ENCODE measurements at regions not wholly inside any gene's neighbourhood (a gene's known extent, or its start where the extent isn't known, plus 50 kb on each side); places are given as distances from the start of the nearest gene placed in this dataset.

- 52% methylated on average over 10 of the region's 10 CpGs for WGBS, 2 donors
- Histone ChIP-seq H3K4me1 (peaks cover 59% of the 10 kb centered on the region), H3K36me3 (replicated peaks in 1 of 2; ENCODE audit: insufficient read depth in 1 of 2, low read depth in 2 of 2) (no peaks in the 10 kb centered on the region), H3K27me3 (no peaks in the 10 kb centered on the region), H3K27ac (peak overlapping the region; percentile 37 to 81 (median 80)), H3K9me3 (no peaks in the 10 kb centered on the region), H3K4me3 (no peak overlapping the region)
- intact Hi-C loops (cut with DNase I), result no loop called here
- TF ChIP-seq CTCF (IDR thresholded peaks at IDR 0.05) (no peak), POLR2A (IDR thresholded peaks at IDR 0.05) (no peak)
- DNase-seq, result no peak
- no peak for ATAC-seq
Measured at GRCh38 chr12:4026020-4026358, 152.8 kb upstream of the PARP11 start.

GRCh38 chr12:4025181-4026019 is 152.2 kb upstream of the PARP11 start:
- TF ChIP-seq POLR2A (IDR thresholded peaks at IDR 0.05), result peak in 1 of 3 donors; percentile 31
- TF ChIP-seq CTCF (IDR thresholded peaks at IDR 0.05), result no peak
- WGBS, 2 donors, result 33 to 47% methylated on average over 20 of the region's 20 CpGs
- Histone ChIP-seq H3K9me3 (no peaks in the 10 kb centered on the region), H3K4me3 (no peak overlapping the region), H3K27ac (peak overlapping the region; percentile 42 to 81 (median 80)), H3K4me1 (peaks cover 53% of the 10 kb centered on the region), H3K27me3 (no peaks in the 10 kb centered on the region), H3K36me3 (replicated peaks in 1 of 2; ENCODE audit: insufficient read depth in 1 of 2, low read depth in 2 of 2) (no peaks in the 10 kb centered on the region)
- ATAC-seq (peak; percentile 93), DNase-seq (peak; percentile 80 to 88 (median 87))
- intact Hi-C loops (cut with DNase I), result no loop called here

- peak in 3 of 4 donors; percentile 46 to 66 (median 52) for DNase-seq
- no peak for TF ChIP-seq POLR2A (IDR thresholded peaks at IDR 0.05)
- TF ChIP-seq CTCF (IDR thresholded peaks at IDR 0.05), result no peak
- 36 to 48% methylated on average over 7 of the region's 7 CpGs for WGBS, 2 donors
Measured at GRCh38 chr12:4024701-4025100, 151.5 kb upstream of the PARP11 start.

GRCh38 chr12:4015225-4016091 is 142.3 kb upstream of the PARP11 start:
- peak; percentile 94 to 97 (median 96) for DNase-seq
- TF ChIP-seq CTCF (IDR thresholded peaks at IDR 0.05), result no peak
- peak in 2 of 3 donors; percentile 41 to 56 for TF ChIP-seq POLR2A (IDR thresholded peaks at IDR 0.05)
- Histone ChIP-seq H3K9me3 (no peaks in the 10 kb centered on the region), H3K27ac (peak overlapping the region; percentile 82 to 86 (median 84)), H3K27me3 (no peaks in the 10 kb centered on the region), H3K36me3 (replicated peaks in 1 of 2; ENCODE audit: insufficient read depth in 1 of 2, low read depth in 2 of 2) (no peaks in the 10 kb centered on the region), H3K4me3 (no peak overlapping the region), H3K4me1 (peaks cover 79% of the 10 kb centered on the region)
- ATAC-seq, result peak; percentile 90
- intact Hi-C loops (cut with DNase I), result no loop called here
- 16 to 28% methylated on average over 9 to 11 of the region's 12 CpGs for WGBS, 2 donors

More at GRCh38 chr12:4024701-4025100, 151.5 kb upstream of the PARP11 start:
- Histone ChIP-seq H3K27me3 (no peaks in the 10 kb centered on the region), H3K4me3 (no peak overlapping the region), H3K4me1 (peaks cover 49% of the 10 kb centered on the region), H3K9me3 (no peaks in the 10 kb centered on the region), H3K36me3 (replicated peaks in 1 of 2; ENCODE audit: insufficient read depth in 1 of 2, low read depth in 2 of 2) (no peaks in the 10 kb centered on the region), H3K27ac (peak overlapping the region; percentile 42 to 81 (median 80))
- intact Hi-C loops (cut with DNase I), result no loop called here
- peak; percentile 61 for ATAC-seq
